A549 (cell line): ENCODE measurements at regions not wholly inside any gene's neighbourhood (a gene's known extent, or its start where the extent isn't known, plus 50 kb on each side); places are given as distances from the start of the nearest gene placed in this dataset.

ENCODE experiments used
- ATAC-seq, 2 experiments: fragments of 200-7000 bp in 1 of 2; fragments of >200 bp in 1 of 2; cut with Nextera tagmentation in 1 of 2; cut with Tn5 transposase in 1 of 2; 3 replicates each; pipeline versions ENCODE4 v1.8.0 to v1.9.1; 2018 to 2020; ENCODE audit warnings: mild to moderate bottlenecking in 1 of 2, moderate library complexity in 1 of 2
- CTCF ChIA-PET: fragments of 300-600 bp; sonication (Branson Sonifier 250); formaldehyde crosslinking; extraction: SDS; loops from one replicate; lab custom pipeline; 2021; ENCODE audit warnings: antibody characterized with exemption, inconsistent platforms; lab: Yijun Ruan, JAX
- POLR2A ChIA-PET: fragments of 350-600 bp; formaldehyde crosslinking; extraction: SDS; loops from one replicate; lab custom pipeline; 2021; ENCODE audit warnings: antibody characterized with exemption, inconsistent platforms; lab: Yijun Ruan, JAX
- DNase-seq, 2 experiments: peaks; one replicate each; pipeline versions ENCODE4 v3.0.0 to v3.0.0-alpha.2; 2011 to 2016; ENCODE audit warnings: low read depth in 1 of 2, low spot score in 1 of 2
- FAIRE-seq: peaks from 2 replicates; lab custom pipeline; 2011; peaks lifted over from hg19 to GRCh38; lab: Jason Lieb, UNC
- H3K27ac ChIP-seq, 2 experiments: fragments of >200 bp; sonication (Bioruptor Twin); formaldehyde crosslinking; 3 replicates each; pipeline ENCODE4 v1.5.1; 2016 to 2017
- H3K4me1 ChIP-seq: fragments of >200 bp; sonication (Bioruptor Twin); formaldehyde crosslinking; 3 replicates; pipeline ENCODE4 v1.6.1; 2016
- H3K4me2 ChIP-seq: fragments of >200 bp; sonication (Bioruptor Twin); formaldehyde crosslinking; 3 replicates; pipeline ENCODE4 v1.6.1; 2016
- H3K4me3 ChIP-seq: fragments of >200 bp; sonication (Bioruptor Twin); formaldehyde crosslinking; 3 replicates; pipeline ENCODE4 v1.5.1; 2016
- H3K9me3 ChIP-seq: fragments of >200 bp; sonication (Bioruptor Twin); formaldehyde crosslinking; 3 replicates; pipeline ENCODE4 v1.6.1; 2016
- ATOH8 ChIP-seq: fragments of 250-450 bp; sonication (Bioruptor Pico); IDR thresholded peaks from 2 replicates; pipeline ENCODE4 v1.5.0; 2020; ENCODE audit warnings: low read depth, mild to moderate bottlenecking, moderate library complexity
- BCL3 ChIP-seq: fragments of >200 bp; sonication (Bioruptor Twin); formaldehyde crosslinking; IDR thresholded peaks from 3 replicates; pipeline ENCODE4 v1.6.1; 2016
- CHD2 ChIP-seq: fragments of 150-350 bp; IDR thresholded peaks from 2 replicates; pipeline ENCODE4 v1.6.1; 2014; ENCODE audit warnings: low read length; ENCODE audit not compliant: partially characterized antibody
- CTCF ChIP-seq: fragments of >200 bp; sonication (Bioruptor Twin); formaldehyde crosslinking; IDR thresholded peaks from 3 replicates; pipeline ENCODE4 v1.5.1; 2016
- EP300 ChIP-seq, 2 experiments: fragments of >200 bp; sonication (Bioruptor Twin); formaldehyde crosslinking; IDR thresholded peaks; 2 replicates in 1 of 2; 3 replicates in 1 of 2; pipeline ENCODE4 v1.6.1; 2016 to 2017
- FOSB ChIP-seq: fragments of 250-450 bp; sonication (Bioruptor Pico); IDR thresholded peaks from 2 replicates; pipeline ENCODE4 v1.5.0; 2020; ENCODE audit warnings: mild to moderate bottlenecking, moderate library complexity
- FOSL2 ChIP-seq, 2 experiments: fragments of 450-650 bp in 1 of 2; fragments of >200 bp in 1 of 2; sonication (Bioruptor Twin) in 1 of 2; formaldehyde crosslinking; IDR thresholded peaks; 2 replicates each; pipeline versions ENCODE4 v1.5.0 to v1.6.1; 2016 to 2020; ENCODE audit warnings: mild to moderate bottlenecking in 1 of 2, moderate library complexity in 1 of 2
- HMGXB4 ChIP-seq: fragments of 250-450 bp; sonication (Bioruptor Pico); IDR thresholded peaks from 2 replicates; pipeline ENCODE4 v1.5.0; 2021; ENCODE audit warnings: mild to moderate bottlenecking, moderate library complexity, borderline replicate concordance
- NR3C1 ChIP-seq: fragments of >200 bp; sonication (Bioruptor Twin); formaldehyde crosslinking; IDR thresholded peaks from 3 replicates; pipeline ENCODE4 v1.6.1; 2017
- PHF8 ChIP-seq: fragments of 200-600 bp; sonication (generic); IDR thresholded peaks from 2 replicates; pipeline ENCODE4 v1.6.1; 2016; ENCODE audit warnings: low read depth, mild to moderate bottlenecking, antibody characterized with exemption, moderate library complexity, borderline replicate concordance
- REST ChIP-seq: fragments of 200-600 bp; sonication (generic); IDR thresholded peaks from 2 replicates; pipeline ENCODE4 v1.6.1; 2016; ENCODE audit warnings: antibody characterized with exemption, mild to moderate bottlenecking, moderate library complexity
- RNF2 ChIP-seq: fragments of 200-600 bp; sonication (generic); IDR thresholded peaks from 2 replicates; pipeline ENCODE4 v1.6.1; 2016; ENCODE audit warnings: low read depth, mild to moderate bottlenecking, antibody characterized with exemption, moderate library complexity, borderline replicate concordance
- SREBF2 ChIP-seq: fragments of 450-650 bp; IDR thresholded peaks from 2 replicates; pipeline ENCODE4 v1.6.1; 2014; ENCODE audit warnings: mild to moderate bottlenecking, moderate library complexity
- TFCP2L1 ChIP-seq: fragments of 250-450 bp; sonication (Bioruptor Pico); IDR thresholded peaks from 2 replicates; pipeline ENCODE4 v1.5.0; 2021; ENCODE audit warnings: mild to moderate bottlenecking
- TP53 ChIP-seq: fragments of 250-450 bp; sonication (Bioruptor Pico); IDR thresholded peaks from 2 replicates; pipeline ENCODE4 v1.5.0; 2021; ENCODE audit warnings: mild to moderate bottlenecking, moderate library complexity
- ZC3H11A ChIP-seq: fragments of 450-650 bp; IDR thresholded peaks from 2 replicates; pipeline ENCODE4 v1.6.1; 2014; ENCODE audit warnings: antibody characterized with exemption, mild to moderate bottlenecking
- WGBS: methylation state at CpG from one replicate; pipeline ENCODE4 v1.1.6; 2017; ENCODE audit errors: missing lambda C conversion rate; 5-methylcytosine and 5-hydroxymethylcytosine counted together
- TF ChIP-seq, protein P1 (sequence below): fragments of 150-350 bp; IDR thresholded peaks from 2 replicates; pipeline ENCODE4 v1.6.1; 2014; ENCODE audit warnings: low read depth, mild to moderate bottlenecking, low read length
- TF ChIP-seq, protein P2 (sequence below): IDR thresholded peaks from 2 replicates; pipeline ENCODE4 v1.6.1; 2012

GRCh38 chr3:193938613-193939012, 197.3 kb upstream of the HES1 start:
- FAIRE-seq = no peak
- ATAC-seq = no peak
- 61% methylated on average over 6 of the region's 6 CpGs for WGBS
- no peak for TF ChIP-seq EP300 (IDR thresholded peaks at IDR 0.05)
- TF ChIP-seq SREBF2 = no peak
- TF ChIP-seq, protein P1, sequence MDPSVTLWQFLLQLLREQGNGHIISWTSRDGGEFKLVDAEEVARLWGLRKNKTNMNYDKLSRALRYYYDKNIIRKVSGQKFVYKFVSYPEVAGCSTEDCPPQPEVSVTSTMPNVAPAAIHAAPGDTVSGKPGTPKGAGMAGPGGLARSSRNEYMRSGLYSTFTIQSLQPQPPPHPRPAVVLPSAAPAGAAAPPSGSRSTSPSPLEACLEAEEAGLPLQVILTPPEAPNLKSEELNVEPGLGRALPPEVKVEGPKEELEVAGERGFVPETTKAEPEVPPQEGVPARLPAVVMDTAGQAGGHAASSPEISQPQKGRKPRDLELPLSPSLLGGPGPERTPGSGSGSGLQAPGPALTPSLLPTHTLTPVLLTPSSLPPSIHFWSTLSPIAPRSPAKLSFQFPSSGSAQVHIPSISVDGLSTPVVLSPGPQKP = no peak
- no peak for TF ChIP-seq RNF2
- no peak for TF ChIP-seq FOSB
- no peak for TF ChIP-seq ZC3H11A
- TF ChIP-seq TP53 = no peak
- TF ChIP-seq TFCP2L1 (CRISPR knock-in tag) = no peak
- no peak for TF ChIP-seq CHD2
- no peak for TF ChIP-seq CTCF
- TF ChIP-seq NR3C1 = no peak
- no peak for TF ChIP-seq ATOH8
- TF ChIP-seq PHF8 = no peak
- no peak for TF ChIP-seq HMGXB4 (CRISPR knock-in tag)
- TF ChIP-seq, protein P2, sequence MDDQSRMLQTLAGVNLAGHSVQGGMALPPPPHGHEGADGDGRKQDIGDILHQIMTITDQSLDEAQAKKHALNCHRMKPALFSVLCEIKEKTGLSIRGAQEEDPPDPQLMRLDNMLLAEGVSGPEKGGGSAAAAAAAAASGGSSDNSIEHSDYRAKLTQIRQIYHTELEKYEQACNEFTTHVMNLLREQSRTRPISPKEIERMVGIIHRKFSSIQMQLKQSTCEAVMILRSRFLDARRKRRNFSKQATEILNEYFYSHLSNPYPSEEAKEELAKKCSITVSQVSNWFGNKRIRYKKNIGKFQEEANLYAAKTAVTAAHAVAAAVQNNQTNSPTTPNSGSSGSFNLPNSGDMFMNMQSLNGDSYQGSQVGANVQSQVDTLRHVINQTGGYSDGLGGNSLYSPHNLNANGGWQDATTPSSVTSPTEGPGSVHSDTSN = no peak
- no peak for TF ChIP-seq FOSL2 (IDR thresholded peaks at IDR 0.05)
- TF ChIP-seq FOSL2 (CRISPR knock-in tag; IDR thresholded peaks at IDR 0.05) = no peak
- no peak for TF ChIP-seq REST
- TF ChIP-seq BCL3 = no peak
- no peak for DNase-seq
- no peak overlapping the region for H3K4me3 ChIP-seq
- H3K9me3 ChIP-seq = no peaks in the 10 kb centered on the region
- H3K4me1 ChIP-seq = no peaks in the 10 kb centered on the region
- H3K4me2 ChIP-seq = no peak overlapping the region
- ChIA-PET POLR2A (no interaction called here), CTCF (no interaction called here)
- H3K27ac ChIP-seq = no peak overlapping the region
